ENCODE measurements at regions not wholly inside any gene's neighbourhood (a gene's known extent, or its start where the extent isn't known, plus 50 kb on each side); places are given as distances from the start of the nearest gene placed in this dataset.
A peak's percentile ranks its signal among the peaks of the same experiment; 100 is the strongest.

DNA sequence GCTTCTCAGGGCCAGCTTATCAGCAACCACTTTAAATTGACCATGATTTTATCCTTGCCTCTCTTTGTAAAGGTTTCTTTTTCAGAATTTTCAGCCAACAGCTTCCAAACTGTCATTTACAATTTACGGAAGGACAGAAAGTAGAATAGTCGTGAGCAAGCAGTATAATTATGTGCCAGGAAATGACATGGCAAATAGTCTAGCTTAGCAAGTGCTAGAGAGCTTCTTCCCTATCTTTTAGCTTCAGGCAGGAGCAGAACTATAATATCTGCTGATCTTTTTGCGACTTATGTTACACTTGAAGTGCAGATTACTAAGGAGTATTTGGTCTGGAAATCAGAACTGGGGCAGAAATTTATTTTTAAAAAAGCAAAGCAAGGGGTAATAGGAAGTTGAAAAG is 123.0 kb upstream of the AP1S2 start:
- peak; percentile 24 for DNase-seq

DNA sequence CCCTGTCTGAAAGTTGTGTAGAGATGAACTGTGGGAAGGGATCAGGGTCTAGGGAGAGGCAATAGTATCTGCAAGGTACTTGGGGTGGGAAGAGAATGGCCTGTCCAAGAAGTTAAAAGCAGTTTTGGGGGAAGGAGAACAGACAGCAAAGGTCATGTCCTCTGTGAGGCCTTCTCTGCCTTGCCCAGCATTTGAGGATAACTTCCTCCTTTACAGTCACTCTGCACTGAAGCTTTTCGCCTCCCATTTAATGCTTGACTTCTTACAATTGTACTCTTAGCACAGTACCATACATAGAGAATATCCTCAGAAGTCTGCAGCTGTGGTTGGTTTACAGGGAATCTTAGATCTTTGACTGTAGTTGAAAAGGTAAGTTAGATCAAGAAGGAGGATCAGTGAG is 121.8 kb upstream of the AP1S2 start:
- peak; percentile 3 for DNase-seq

DNA sequence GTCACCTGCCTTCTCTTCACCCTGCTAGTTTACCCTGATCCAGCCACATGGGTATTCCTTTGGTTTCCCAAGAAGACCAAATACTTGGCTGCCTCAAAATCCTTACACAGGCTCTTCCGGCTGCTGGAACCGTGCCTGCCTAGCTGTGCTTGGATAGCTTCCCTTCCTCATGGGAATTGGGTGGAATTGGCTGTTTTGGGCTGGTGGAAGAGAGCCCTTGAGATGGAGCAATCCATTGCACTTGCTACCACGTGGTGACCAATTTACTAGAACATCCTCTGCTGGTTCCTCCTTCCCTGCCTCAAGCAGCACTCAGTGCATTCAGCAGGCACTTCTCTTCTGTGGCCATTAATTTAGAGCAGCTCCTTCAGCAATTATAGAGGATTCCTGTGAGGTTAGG is 119.3 kb upstream of the AP1S2 start:
- no peak for DNase-seq

DNA sequence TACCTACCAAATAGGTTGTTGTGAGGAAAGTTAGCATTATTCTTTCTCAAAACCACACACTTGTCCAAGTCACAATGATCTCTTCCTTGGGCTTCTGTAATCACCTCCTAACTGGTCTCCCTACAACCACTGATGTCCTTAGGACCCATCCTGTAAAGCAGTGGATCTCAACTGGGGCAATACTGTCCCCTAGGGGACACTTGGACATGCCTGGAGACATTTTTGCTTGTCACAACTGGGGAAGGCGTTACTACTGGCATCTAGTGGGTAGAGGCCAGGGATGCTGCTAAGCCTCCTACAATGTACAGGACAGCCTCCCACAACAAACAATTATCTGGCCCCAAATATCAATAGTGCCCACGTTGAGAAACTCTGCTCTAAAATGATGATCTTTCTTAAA is 118.7 kb upstream of the AP1S2 start:
- peak; percentile 11 for DNase-seq

DNA sequence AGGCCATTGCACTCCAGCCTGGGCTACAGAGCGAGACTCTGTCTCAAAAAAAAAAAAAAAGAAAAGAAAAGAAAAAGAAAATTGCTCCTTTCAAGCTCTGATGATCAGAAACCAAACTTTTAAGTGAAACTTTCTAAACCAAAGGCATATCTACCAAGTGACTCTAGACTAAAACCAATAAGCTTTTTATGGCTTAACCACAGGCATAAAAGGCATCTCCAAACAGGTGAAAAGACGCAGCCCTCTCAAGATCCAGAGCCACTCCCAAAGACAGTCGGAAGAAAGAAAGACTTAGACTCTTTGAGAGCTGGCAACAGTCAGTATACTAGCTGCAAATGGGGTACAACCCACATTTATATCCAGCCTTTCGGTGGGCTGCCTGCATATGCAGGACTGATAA is 117.1 kb upstream of the AP1S2 start:
- DNase-seq, result no peak

DNA sequence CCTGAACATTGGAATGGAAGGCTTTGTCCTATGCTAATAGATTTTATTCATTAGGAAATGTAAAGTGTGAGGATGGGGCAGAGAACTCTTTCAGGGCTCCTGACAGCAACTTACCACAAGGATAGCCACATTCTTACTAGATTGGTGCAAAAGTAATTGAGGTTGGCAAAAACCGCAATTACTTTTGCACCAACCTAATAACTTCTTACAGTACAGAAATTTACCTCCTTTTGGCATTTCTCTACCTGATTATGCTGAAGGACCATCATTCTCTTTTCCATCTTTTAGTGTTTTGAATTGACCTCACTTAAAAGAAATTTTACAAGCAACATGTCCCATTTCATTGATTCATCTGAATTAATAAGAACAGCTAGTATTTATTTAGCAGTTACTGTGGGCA is 109.2 kb upstream of the AP1S2 start:
- no peak for DNase-seq

DNA sequence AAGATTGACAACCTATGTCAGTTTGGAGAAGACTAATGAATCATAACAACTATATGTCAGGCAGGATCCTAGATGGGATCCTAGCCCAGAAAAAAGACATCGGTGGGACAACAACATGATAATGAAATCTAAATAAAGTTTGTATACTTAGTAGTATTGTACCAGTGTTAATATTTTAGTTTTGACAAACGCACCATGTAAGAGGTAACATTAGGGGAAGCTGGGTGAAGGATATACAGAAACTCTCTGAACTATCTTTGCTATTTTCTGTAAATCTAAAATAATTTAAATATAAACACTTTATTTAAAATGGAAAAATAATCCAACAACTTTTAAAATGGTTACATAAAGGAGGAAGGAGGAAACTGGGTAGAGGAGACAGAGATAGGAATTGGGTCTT is 105.6 kb upstream of the AP1S2 start:
- no peak for DNase-seq

DNA sequence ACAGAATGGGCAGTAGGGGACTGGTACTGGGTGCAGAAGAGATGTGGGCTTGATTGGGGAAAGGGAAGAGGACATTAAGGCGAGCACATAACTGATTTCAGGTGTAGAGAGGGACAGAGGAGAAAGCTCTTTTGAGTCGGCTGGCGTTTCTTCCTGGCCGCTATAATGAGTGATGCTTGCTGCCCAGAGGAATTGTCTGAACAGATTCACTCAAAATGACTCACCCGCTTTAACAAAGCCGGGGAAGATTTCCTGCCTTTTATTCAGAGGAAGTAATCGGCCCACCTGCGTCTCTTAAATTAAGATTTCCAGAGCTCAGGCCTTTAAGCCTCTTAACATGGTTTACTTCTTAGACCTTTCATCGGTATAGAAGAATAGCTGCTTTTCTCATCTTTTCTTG is 102.1 kb upstream of the AP1S2 start:
- no peak for DNase-seq

DNA sequence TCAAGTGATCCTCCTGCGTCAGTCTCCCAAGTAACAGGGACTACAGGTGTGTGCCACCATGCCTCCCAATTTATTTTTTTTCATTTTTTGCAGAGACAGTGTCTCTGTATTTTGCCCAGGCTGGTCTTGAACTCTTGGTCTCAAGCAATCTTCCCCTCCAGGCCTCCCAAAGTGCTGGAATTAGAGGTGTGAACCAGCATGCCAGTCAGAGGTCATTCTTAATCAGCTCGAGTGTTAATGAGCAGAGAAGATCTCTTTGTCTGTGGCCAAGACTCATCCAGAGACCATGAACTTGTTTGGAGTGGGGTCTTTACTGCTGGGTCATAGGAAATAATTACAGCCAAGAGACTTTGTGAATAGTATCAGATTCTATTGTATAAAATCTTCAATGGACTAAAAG is 99.2 kb upstream of the AP1S2 start:
- no peak for DNase-seq

DNA sequence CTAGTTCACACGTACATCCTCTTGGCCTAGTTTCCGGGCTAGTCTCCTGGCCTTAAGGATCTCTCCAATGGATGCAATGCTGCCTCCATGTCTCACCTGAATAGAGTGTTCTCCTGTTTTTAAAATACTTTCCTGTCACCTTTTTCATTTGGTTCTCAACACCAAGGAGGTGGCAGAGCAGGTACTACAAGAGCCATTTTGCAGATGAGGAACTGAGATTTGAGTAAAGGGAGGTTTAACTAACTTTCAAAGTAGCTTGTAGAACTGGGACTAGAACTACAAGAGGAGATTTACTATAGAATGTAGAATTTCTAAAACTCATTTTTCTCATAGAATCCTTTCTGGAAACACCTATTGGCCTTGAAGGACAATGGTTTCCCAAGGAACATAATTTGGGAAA is 97.6 kb upstream of the AP1S2 start:
- no peak for DNase-seq

DNA sequence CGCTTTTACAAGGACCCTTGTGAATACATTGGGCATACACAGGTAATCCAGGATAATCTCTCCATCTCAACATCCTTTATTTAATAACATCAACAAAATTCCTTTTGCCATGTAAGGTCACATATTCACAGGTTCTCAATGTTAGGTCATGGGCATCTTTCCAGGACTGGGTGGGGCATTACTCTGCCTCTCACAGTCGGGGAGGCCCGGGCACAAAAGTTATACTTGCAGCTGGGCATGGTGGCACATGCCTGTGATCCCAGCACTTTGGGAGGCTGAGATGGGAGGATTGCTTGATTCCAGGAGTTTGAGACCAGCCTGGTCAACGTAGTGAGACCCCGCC is 93.7 kb upstream of the AP1S2 start:
- no peak for DNase-seq

DNA sequence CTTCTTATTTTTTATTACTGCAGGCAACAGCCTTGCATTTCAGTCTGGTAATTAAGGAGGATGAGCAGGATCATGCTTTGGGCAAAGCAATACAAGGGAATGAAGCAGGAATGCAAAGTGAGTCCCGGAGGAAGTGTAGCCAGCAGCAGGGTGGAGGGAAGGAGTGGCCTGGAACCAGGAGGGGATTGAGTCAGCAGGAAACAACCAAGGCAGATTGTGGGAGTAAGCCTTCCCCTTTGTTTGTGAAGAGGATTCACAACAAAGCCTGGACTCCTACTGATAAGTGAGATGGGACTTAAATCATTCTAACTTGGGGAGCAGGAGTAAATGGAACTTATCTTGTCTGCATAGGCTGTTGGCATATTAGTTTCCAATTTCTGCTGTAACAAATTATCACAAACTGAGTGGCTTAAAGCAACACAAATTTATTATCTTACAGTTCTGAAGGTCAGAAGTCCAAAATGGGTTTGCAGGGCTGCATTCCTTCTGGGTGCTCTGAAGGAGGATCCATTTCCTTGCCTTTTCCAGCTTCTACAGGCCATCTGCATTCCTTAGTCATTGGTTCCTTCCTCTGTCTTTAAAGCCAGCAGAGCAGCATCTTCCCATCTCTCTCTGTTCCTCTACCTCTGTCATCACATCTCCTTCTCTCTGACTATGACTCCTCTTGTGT is 93.2 kb upstream of the AP1S2 start:
- DNase-seq, result no peak

DNA sequence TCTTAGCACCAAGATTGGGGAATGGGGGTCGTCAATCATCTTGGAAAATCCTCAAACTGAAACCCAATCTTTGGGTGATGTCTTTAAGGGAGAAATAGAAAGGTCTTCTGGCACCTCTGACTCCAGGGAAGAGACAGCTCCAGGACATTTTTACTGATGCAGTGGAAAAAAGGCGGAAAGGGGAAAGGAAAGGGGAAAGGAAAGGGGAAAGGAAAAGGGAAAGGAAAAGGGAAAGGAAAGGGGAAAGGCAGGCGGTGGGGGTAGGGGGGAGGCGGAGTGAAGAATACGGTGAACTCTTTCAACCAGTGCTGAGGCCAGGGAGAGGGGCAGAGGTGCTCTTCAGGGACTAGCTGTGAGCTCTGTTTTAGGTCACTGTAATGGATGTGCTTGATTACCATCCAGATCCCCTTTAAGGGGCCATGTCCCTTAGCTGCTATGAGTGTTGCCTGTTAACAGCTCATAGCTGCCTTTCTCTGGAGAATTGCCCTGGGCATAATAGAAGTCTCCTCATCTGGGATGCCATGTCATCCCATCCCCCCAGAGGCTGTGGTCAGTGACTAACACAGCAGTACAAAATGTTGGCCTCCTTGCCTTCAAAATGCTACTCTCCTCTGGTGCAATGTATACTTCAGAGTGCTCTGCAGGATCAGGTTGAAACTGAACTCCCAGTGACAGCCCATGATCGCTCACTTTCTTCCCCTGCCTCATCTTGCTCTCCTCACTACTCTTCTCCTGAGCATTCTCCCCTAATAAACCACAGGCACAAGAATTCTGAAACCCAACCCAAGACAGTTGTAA is 92.4 kb upstream of the AP1S2 start:
- no peak for DNase-seq

DNA sequence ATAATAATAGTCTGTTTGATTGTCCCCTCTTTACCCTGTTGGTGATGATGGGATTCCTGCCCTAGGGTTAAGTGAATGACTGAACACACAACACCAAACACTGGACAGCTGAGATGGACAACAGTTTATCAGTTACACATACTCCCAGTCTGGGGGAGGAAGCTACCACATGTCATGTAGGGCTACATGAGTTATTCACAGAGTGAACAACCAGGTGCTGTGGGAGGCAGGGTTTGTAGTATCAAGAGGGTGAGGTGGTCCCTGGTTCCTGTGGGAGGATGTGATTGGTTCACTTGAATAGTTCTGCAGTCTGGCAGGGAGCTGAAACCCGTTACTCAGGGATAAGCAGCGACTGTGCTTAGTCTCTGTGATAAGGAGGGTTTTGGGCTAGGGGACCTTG is 88.8 kb upstream of the AP1S2 start:
- no peak for DNase-seq

DNA sequence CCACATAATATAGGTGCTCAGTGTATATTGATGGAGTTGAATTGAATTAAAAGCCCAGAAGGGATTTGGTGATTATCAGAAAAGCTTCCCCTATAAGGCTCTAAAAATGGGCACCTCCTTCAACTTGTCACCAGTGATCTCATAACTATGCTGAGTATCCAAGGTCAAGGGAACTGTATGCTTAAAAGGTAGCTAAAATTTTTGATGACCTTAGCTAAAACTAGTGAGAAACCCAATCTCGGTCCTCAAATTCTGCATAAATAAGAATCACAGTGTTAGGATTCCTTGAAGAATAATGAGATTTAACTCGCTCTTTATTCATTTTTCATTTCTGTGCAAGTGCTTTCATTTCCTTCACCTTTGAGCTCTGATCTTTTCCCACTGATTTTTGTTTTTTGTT is 87.7 kb upstream of the AP1S2 start:
- DNase-seq, result no peak

DNA sequence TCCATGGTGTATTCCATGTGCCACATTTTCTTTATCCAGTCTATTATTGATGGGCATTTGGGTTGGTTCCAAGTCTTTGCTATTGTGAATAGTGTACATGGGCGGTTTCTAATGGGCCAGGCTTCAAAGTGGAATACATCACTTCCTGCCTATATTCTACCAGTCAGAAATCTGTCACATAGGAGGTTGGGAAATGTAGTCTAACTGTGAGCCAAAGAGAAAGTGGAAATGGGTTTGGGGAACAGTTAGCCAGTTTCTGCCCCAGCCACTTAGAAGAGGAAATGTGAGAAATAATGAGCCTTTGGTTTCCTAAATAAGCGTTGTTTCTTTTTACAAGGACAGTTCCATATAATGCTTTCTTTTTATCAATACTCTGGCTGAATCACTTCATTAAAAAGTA is 85.1 kb upstream of the AP1S2 start:
- no peak for DNase-seq

DNA sequence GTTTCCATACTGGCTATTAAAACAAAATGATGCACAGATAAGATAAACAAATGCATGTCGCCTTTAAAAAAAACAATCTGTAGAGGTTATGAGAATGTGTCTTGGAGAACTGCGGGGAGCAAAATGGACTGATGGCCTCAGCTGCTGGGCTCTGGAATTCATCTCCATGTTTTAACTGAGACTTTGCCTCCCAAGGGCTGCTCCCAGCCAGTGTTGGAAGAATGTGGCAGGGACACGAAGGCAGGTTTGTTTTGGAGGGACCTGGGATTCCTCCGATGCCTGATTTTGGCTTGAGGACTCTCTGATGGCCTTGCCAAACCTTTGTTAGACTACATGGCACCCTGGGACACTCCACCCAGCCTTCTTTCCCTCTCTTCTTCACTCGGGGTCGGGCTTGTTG is 83.5 kb upstream of the AP1S2 start:
- DNase-seq, result no peak

DNA sequence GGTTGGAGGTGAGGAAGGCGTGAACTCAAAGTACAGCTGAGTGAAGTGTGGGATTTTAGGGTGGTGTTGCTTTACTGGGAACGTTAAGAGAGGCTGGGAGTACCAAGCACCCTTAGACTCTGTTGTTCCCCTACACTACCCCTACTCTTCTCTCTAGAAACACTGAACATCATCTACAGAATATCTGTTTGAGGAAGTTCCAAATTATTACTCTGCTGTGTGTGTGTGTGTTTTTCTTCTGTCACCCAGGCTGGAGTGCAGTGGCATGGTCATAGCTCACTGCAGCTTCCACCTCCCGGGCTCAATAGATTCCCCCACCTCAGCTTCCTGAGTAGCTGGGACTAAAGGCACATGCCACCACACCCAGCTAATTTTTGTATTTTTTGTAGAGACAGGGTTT is 76.7 kb upstream of the AP1S2 start:
- DNase-seq, result no peak

DNA sequence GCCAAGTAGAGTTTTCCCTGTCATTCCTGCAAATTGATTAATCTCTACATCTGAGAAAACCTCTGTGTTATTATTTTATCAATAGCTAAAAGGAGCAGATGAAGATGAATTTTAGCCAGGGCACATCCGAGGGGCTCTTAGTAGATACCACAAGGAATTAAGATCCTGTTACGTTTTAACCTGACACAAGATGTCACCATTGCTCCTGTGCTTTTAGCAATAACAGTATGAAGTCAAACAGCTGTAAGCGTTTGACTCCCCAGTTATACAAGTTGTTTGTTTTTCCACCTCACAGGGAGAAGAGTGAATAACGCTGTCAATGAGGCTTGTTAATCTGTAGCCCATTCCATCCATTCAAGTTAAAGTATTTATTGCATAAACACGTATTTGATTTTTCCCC is 76.0 kb upstream of the AP1S2 start:
- DNase-seq, result no peak

DNA sequence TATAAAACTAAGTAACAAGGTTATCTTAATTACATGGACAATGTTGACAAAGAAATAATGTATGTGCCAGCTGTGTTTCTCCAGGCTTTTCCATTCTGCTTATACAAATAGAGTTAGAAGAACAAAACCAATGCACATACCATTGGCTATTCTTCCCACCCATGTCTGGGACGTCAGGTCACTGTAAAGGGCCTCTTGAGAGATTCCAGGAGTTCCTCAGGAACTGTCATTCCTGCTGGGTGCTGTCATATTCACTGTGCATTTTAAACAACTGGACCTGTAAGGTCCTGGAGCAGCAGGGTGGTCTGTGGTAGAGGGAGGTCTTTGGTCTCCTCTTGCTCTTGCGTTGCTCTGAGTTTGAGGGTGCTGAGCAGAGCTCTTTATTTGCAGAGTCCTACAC is 74.6 kb upstream of the AP1S2 start:
- DNase-seq, result no peak

DNA sequence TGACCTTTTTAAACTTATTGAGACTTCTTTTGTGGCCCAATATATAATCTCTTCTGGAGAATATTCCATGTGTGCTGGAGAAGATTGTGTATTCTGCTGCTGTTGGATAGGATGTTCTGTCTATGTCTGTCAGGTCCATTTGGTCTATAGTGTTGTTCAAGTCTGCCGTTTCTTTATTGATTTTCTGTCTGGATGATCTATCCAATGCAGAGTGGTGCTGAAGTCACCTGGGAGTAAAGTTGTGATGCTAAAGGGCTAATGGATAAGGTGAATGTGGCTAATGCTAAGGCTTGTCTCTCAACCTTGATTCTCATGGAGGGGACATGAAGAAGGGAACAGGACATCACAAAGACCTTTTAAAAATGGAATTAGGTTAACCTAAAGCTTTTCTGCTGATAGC is 72.0 kb upstream of the AP1S2 start:
- DNase-seq, result no peak

DNA sequence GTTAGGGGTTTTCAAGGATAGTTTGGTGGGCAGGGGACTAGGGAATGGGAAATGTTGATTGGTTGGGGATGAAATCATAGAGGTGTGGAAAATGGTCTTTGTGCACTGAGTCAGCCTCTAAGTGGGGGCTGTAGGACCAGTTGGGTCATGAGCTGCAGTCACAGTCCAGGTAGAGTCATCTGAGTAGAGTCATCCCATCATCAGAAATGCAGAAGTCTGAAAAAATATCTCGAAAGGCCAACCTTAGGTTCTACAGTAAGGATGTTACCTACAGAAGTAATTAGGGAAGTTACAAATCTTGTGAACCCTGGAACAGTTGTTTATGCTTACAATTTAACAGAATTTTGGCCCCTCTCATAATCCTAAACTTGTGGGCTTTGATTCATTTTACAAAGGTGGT is 63.4 kb upstream of the AP1S2 start:
- no peak for DNase-seq

DNA sequence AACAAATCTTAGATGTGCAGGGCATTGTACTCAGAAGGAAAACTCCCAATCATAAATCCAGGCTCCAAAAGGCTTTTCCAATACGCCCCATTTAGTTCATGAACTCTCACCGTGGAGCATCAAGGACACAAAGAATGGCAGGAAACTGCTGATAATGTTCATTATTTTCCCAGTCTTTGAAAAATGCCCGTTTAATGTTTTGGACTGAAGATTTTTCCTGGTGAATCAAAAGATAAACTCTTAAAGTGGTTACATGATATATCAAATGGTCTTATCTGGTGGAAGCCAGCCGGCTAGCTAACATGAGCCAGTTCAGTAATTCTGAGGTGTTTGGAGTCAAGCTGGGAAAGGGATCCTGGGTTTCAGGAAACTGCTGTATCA is 62.1 kb upstream of the AP1S2 start:
- DNase-seq, result no peak

DNA sequence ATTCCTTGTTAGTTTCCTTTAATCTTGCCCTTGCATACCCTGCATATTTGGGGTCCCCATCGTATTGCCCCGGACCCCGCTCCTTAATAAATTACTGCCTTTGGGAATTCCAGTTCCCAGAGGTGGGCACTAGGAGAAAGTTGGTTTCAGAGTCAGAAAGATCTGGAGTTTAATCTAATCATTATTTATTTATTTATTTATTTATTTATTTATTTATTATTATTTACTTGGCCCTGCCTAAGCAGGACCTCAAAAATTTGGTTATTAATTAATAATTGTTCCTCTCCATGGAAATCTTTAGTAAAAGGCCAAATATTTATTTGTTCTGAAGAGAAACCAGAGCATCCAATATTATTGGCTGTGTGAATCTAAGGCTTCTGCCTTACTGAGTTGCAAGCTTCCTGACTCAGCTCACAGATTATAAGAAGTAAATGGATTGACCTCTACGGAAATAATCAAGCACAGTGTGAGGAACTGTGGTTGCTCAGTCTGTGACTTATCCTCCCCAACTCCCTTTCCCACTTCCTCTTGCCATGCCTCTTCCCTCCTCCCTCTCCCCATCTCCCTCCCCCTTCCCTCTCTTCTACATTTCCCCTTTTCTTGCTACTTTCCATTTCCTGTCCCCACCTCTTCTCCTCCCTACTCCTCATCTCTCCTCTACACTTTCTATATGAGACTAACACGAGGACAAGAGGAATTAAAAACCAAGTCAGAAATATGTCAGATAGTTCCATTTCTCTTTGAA is 61.5 kb upstream of the AP1S2 start:
- DNase-seq, result peak; percentile 25

DNA sequence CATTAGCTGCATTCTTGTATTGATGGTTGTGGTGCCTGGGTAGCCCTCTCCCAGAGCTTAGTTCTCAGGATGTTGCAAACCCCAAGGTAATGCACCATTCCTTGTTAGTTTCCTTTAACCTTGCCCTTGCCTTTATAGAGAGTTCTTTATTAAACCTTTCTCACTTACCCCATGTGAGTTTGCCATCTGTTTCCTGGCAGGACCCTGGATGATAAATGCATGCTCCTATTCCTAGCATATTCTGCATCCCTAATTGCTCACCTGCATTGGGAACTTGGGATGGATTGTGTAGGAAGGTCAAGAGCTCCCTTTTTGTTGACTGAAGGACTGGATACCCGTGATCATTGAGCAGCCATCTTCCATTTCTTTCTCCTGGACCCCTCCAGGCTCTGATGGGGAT is 59.9 kb upstream of the AP1S2 start:
- DNase-seq, result no peak

Data from GDM1 (cell line).